GM23338 (cell line): ENCODE measurements at regions not wholly inside any gene's neighbourhood (a gene's known extent, or its start where the extent isn't known, plus 50 kb on each side); places are given as distances from the start of the nearest gene placed in this dataset.

ENCODE experiments used
- EZH2 ChIP-seq: fragments of 200-600 bp; sonication (generic); IDR thresholded peaks from one replicate; pipeline ENCODE4 v1.8.0; 2017; ENCODE audit warnings: antibody characterized with exemption, mild to moderate bottlenecking, low read depth; ENCODE audit not compliant: unreplicated experiment
- EZH2phosphoT487 ChIP-seq: fragments of 200-600 bp; sonication (generic); IDR thresholded peaks from one replicate; pipeline ENCODE4 v1.8.1; 2018; ENCODE audit warnings: antibody characterized with exemption; ENCODE audit not compliant: unreplicated experiment
- JUNB ChIP-seq: IDR thresholded peaks from one replicate; pipeline ENCODE4 v1.6.1; 2016; ENCODE audit warnings: antibody characterized with exemption; ENCODE audit not compliant: unreplicated experiment
- NANOG ChIP-seq: IDR thresholded peaks from 2 replicates; pipeline ENCODE4 v1.6.1; 2016; ENCODE audit warnings: antibody characterized with exemption, borderline replicate concordance
- POLR2AphosphoS5 ChIP-seq: IDR thresholded peaks from 2 replicates; pipeline ENCODE4 v1.6.1; 2016; ENCODE audit warnings: antibody characterized with exemption, low read depth
- TF ChIP-seq, protein P1 (sequence below), 2 experiments: fragments of 200-600 bp in 1 of 2; sonication (generic) in 1 of 2; conservative IDR thresholded peaks; 2 replicates each; pipeline versions ENCODE4 v1.5.1 to v1.6.1; 2016 to 2017; ENCODE audit warnings: antibody characterized with exemption in 2 of 2, low read depth in 2 of 2, mild to moderate bottlenecking in 2 of 2, moderate library complexity in 1 of 2
- TF ChIP-seq, protein P2 (sequence below): IDR thresholded peaks from one replicate; pipeline ENCODE4 v1.6.1; 2018; ENCODE audit warnings: antibody characterized with exemption; ENCODE audit not compliant: unreplicated experiment
- TF ChIP-seq, protein P3 (sequence below): IDR thresholded peaks from 2 replicates; pipeline ENCODE4 v1.6.1; 2016; ENCODE audit warnings: antibody characterized with exemption

DNA sequence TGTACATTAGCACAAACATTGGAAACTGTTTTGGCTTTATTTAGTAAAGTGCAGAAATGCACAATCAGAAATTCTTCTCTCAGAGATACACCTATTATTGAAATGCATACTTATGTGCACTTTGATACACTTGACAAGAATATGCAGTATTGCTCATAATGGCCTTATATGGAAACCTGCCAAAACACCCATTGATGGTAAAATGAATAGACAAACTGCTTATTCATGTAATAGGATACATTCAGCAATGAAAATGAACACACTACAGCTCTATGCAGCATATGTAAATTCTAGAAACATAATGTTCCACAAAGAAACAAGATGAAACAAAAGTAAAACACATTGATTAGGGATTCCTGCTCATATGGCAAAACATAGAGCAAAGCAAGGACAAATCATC lies 223.9 kb downstream of the S1PR1 start:
- TF ChIP-seq, protein P1, sequence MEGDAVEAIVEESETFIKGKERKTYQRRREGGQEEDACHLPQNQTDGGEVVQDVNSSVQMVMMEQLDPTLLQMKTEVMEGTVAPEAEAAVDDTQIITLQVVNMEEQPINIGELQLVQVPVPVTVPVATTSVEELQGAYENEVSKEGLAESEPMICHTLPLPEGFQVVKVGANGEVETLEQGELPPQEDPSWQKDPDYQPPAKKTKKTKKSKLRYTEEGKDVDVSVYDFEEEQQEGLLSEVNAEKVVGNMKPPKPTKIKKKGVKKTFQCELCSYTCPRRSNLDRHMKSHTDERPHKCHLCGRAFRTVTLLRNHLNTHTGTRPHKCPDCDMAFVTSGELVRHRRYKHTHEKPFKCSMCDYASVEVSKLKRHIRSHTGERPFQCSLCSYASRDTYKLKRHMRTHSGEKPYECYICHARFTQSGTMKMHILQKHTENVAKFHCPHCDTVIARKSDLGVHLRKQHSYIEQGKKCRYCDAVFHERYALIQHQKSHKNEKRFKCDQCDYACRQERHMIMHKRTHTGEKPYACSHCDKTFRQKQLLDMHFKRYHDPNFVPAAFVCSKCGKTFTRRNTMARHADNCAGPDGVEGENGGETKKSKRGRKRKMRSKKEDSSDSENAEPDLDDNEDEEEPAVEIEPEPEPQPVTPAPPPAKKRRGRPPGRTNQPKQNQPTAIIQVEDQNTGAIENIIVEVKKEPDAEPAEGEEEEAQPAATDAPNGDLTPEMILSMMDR (conservative IDR thresholded peaks at IDR 0.05; ENCODE audit: low read depth in 2 of 2), result no peak
- TF ChIP-seq POLR2AphosphoS5 (no peak), EZH2 (no peak), NANOG (no peak), EZH2phosphoT487 (no peak), JUNB (no peak)
- TF ChIP-seq, protein P2, sequence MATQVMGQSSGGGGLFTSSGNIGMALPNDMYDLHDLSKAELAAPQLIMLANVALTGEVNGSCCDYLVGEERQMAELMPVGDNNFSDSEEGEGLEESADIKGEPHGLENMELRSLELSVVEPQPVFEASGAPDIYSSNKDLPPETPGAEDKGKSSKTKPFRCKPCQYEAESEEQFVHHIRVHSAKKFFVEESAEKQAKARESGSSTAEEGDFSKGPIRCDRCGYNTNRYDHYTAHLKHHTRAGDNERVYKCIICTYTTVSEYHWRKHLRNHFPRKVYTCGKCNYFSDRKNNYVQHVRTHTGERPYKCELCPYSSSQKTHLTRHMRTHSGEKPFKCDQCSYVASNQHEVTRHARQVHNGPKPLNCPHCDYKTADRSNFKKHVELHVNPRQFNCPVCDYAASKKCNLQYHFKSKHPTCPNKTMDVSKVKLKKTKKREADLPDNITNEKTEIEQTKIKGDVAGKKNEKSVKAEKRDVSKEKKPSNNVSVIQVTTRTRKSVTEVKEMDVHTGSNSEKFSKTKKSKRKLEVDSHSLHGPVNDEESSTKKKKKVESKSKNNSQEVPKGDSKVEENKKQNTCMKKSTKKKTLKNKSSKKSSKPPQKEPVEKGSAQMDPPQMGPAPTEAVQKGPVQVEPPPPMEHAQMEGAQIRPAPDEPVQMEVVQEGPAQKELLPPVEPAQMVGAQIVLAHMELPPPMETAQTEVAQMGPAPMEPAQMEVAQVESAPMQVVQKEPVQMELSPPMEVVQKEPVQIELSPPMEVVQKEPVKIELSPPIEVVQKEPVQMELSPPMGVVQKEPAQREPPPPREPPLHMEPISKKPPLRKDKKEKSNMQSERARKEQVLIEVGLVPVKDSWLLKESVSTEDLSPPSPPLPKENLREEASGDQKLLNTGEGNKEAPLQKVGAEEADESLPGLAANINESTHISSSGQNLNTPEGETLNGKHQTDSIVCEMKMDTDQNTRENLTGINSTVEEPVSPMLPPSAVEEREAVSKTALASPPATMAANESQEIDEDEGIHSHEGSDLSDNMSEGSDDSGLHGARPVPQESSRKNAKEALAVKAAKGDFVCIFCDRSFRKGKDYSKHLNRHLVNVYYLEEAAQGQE, result no peak
- TF ChIP-seq, protein P3, sequence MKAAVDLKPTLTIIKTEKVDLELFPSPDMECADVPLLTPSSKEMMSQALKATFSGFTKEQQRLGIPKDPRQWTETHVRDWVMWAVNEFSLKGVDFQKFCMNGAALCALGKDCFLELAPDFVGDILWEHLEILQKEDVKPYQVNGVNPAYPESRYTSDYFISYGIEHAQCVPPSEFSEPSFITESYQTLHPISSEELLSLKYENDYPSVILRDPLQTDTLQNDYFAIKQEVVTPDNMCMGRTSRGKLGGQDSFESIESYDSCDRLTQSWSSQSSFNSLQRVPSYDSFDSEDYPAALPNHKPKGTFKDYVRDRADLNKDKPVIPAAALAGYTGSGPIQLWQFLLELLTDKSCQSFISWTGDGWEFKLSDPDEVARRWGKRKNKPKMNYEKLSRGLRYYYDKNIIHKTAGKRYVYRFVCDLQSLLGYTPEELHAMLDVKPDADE, result no peak
